GM12864 (cell line): ENCODE measurements at regions not wholly inside any gene's neighbourhood (a gene's known extent, or its start where the extent isn't known, plus 50 kb on each side); places are given as distances from the start of the nearest gene placed in this dataset.

Source experiments
- DNase-seq: peaks from one replicate; pipeline ENCODE4 v3.0.0-alpha.2; 2011; ENCODE audit warnings: low read depth
- H3K4me3 ChIP-seq: 2 replicates; pipeline ENCODE4 v1.5.1; 2011; ENCODE audit warnings: mild to moderate bottlenecking, low read depth, low read length, control low read depth
- TF ChIP-seq, protein P1 (sequence below): IDR thresholded peaks from 2 replicates; pipeline ENCODE4 v1.5.1; 2011; ENCODE audit warnings: low read depth, mild to moderate bottlenecking, moderate library complexity, low read length, control low read depth, inconsistent platforms; ENCODE audit errors: missing control alignments

GRCh38 chr3:72407766-72408165 is 440.5 kb downstream of the SHQ1 start:
- no peak for DNase-seq
- TF ChIP-seq, protein P1, sequence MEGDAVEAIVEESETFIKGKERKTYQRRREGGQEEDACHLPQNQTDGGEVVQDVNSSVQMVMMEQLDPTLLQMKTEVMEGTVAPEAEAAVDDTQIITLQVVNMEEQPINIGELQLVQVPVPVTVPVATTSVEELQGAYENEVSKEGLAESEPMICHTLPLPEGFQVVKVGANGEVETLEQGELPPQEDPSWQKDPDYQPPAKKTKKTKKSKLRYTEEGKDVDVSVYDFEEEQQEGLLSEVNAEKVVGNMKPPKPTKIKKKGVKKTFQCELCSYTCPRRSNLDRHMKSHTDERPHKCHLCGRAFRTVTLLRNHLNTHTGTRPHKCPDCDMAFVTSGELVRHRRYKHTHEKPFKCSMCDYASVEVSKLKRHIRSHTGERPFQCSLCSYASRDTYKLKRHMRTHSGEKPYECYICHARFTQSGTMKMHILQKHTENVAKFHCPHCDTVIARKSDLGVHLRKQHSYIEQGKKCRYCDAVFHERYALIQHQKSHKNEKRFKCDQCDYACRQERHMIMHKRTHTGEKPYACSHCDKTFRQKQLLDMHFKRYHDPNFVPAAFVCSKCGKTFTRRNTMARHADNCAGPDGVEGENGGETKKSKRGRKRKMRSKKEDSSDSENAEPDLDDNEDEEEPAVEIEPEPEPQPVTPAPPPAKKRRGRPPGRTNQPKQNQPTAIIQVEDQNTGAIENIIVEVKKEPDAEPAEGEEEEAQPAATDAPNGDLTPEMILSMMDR = no peak
- no peak overlapping the region for H3K4me3 ChIP-seq

- H3K4me3 ChIP-seq = no peak overlapping the region
- TF ChIP-seq, protein P1 = no peak
- DNase-seq = no peak
Measured at GRCh38 chr3:72405943-72406566, 442.2 kb downstream of the SHQ1 start.

DNA sequence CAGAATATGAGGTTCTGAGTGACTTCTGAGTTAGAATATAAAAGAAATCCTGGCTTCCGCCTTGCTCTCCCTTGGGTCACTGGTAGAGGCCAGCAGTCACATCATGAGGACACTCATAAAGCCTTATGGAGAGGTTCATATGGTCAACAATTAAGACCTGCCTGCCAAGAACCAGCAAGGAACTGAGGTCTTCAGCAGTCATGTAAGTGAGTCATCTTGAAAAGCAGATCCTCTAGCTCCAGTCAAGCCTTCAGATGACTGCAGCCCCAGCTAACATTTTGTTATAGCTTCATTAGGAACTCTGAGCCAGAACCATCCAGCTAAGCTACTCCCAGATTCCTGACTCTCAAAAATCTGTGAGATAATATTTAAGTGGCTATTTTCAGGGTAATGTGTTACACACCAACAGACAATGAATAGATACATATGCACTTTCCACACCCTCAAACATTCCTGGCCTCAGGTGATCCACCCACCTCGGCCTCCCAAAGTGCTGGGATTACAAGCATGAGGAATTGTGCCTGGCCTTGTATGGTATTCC is 447.2 kb downstream of the SHQ1 start:
- no peak overlapping the region for H3K4me3 ChIP-seq
- TF ChIP-seq, protein P1 = no peak
- no peak for DNase-seq

GRCh38 chr3:72398781-72399180 is 449.5 kb downstream of the SHQ1 start:
- TF ChIP-seq, protein P1 = no peak

DNA sequence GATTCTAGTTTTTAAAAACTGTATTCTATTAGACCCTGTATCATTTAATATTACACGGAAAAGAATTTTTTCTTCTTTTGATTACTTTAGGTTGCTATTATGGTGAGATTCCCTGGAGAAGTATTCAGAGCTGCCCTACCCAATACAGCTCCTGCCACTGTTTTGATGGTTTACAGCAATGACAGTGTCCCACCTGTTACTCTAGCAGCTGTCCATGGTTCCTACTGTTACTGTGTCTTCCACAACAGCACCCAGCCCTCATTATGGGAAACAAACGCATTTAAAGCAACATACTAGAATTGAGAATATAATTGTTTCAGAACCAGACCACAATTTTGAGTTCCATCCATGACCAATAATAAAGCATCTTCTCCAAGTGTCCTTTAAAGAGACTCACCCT is 450.7 kb downstream of the SHQ1 start:
- no peak overlapping the region for H3K4me3 ChIP-seq
- TF ChIP-seq, protein P1 = no peak
- DNase-seq = no peak

More at GRCh38 chr3:72398781-72399180, 449.5 kb downstream of the SHQ1 start:
- no peak for DNase-seq
- H3K4me3 ChIP-seq = no peak overlapping the region

DNA sequence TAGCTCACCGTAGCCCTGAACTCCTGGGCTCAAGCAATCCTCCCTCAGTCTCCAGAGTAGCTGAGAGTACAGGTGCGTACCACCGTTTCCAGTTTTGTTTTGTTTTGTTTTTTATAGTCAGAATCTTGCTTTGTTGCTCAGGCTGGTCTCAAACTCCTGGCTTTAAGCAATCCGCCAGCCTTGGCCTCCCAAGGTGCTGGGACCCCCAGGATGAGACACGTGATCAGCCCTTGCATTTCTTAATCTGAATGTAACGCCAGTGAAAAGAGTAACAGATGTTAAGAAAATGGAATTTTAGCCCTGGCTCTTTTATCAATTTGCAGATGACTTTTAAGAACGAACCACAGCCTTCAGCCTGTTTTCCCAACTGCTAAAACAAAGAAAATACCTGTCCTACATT is 451.3 kb downstream of the SHQ1 start:
- TF ChIP-seq, protein P1 = no peak
- DNase-seq = no peak
- no peak overlapping the region for H3K4me3 ChIP-seq

DNA sequence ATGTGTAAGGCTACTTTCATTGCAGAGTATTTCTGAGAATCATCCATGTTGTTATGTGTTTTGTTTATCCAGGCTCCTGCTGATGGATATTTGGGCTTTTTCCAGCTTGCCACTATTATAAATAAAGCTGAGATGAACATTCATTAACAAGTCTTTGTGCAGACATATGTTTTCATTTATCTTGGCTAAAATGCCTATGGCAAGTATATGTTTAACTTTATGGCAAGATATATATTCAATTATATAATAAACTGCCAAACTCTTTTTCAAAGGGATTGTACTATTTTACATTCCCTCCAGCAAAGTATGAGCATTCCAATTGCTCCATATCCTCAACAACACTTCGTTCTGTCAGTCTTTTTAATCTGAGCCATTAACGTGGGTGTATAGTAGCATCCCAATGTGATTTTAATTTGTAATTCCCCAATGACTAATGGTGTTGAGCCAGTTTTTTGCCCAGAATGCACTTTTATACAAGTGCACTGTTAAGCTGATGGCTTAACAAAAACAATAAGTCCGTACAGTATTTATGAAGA is 452.4 kb downstream of the SHQ1 start:
- no peak for DNase-seq
- TF ChIP-seq, protein P1 = no peak
- H3K4me3 ChIP-seq = no peak overlapping the region
